ENCODE measurements at regions not wholly inside any gene's neighbourhood (a gene's known extent, or its start where the extent isn't known, plus 50 kb on each side); places are given as distances from the start of the nearest gene placed in this dataset.

- DNase-seq, result no peak
These were observed 89.5 kb upstream of the ANKRD55 start for GRCh38 chr5:56322592-56322991.

GRCh38 chr5:56321236-56321881, 88.2 kb upstream of the ANKRD55 start:
- no peak for DNase-seq

GRCh38 chr5:56320686-56321085, 87.6 kb upstream of the ANKRD55 start:
- no peak for DNase-seq

GRCh38 chr5:56319526-56320181, 86.5 kb upstream of the ANKRD55 start:
- DNase-seq, result peak; percentile 51 to 89 (median 55)

- DNase-seq, result no peak
These were observed 84.9 kb upstream of the ANKRD55 start for GRCh38 chr5:56317923-56318561.

GRCh38 chr5:56316299-56316994, 83.3 kb upstream of the ANKRD55 start:
- no peak for DNase-seq

GRCh38 chr5:56314529-56314928, 81.4 kb upstream of the ANKRD55 start:
- DNase-seq, result no peak

- DNase-seq, result no peak
These were observed 80.5 kb upstream of the ANKRD55 start for GRCh38 chr5:56313596-56313995.

- DNase-seq, result no peak
These were observed 79.9 kb upstream of the ANKRD55 start for GRCh38 chr5:56313004-56313531.

GRCh38 chr5:56311306-56311905, 78.3 kb upstream of the ANKRD55 start:
- DNase-seq, result no peak

- peak in 2 of 3 donors; percentile 25 to 48 for DNase-seq
These were observed 77.6 kb upstream of the ANKRD55 start for GRCh38 chr5:56310711-56311204.

GRCh38 chr5:56309262-56309826, 76.2 kb upstream of the ANKRD55 start:
- no peak for DNase-seq

- DNase-seq, result no peak
These were observed 74.7 kb upstream of the ANKRD55 start for GRCh38 chr5:56307714-56308333.

- DNase-seq, result no peak
These were observed 73.5 kb upstream of the ANKRD55 start for GRCh38 chr5:56306433-56307150.

GRCh38 chr5:56305001-56305950, 72.1 kb upstream of the ANKRD55 start:
- DNase-seq, result peak in 1 of 3 donors; percentile 40

GRCh38 chr5:56303511-56303910, 70.4 kb upstream of the ANKRD55 start:
- no peak for DNase-seq

- DNase-seq, result no peak
These were observed 68.9 kb upstream of the ANKRD55 start for GRCh38 chr5:56302027-56302426.

GRCh38 chr5:56301069-56301468, 67.9 kb upstream of the ANKRD55 start:
- DNase-seq, result no peak

GRCh38 chr5:56299212-56299611, 66.1 kb upstream of the ANKRD55 start:
- DNase-seq, result no peak

Measured in muscle of back (tissue), 3 donors.